Adrenal gland (tissue), 9 donors: ENCODE measurements at regions not wholly inside any gene's neighbourhood (a gene's known extent, or its start where the extent isn't known, plus 50 kb on each side); places are given as distances from the start of the nearest gene placed in this dataset.

Experiments
- DNase-seq, 7 donors: peaks; one replicate each; pipeline ENCODE4 v3.0.0-alpha.2; 2019 to 2020
- H3K27ac ChIP-seq, 5 donors: fragments of 200-600 bp; sonication (generic) in 4 of 5; 1 replicate in 3 of 5; 2 replicates in 2 of 5; pipeline versions ENCODE4 v1.5.1 to v1.8.0; 2016 to 2020; ENCODE audit warnings: mild to moderate bottlenecking in 1 of 5
- H3K27me3 ChIP-seq: fragments of 200-600 bp; 2 replicates; pipeline ENCODE4 v1.8.0; 2021
- H3K36me3 ChIP-seq, 2 donors: fragments of 200-600 bp; replicated peaks in 1 of 2; 1 replicate in 1 of 2; 2 replicates in 1 of 2; pipeline versions ENCODE4 v1.5.1 to v1.8.0; 2018 to 2022
- H3K4me1 ChIP-seq, 2 donors: fragments of 200-600 bp; replicated peaks in 1 of 2; 1 replicate in 1 of 2; 2 replicates in 1 of 2; pipeline versions ENCODE4 v1.5.1 to v1.8.0; 2018 to 2021
- H3K4me3 ChIP-seq, 4 donors: fragments of 200-600 bp; sonication (generic) in 3 of 4; one replicate each; pipeline ENCODE4 v1.5.1; 2016 to 2018
- H3K9me3 ChIP-seq, 3 donors: fragments of 200-600 bp; sonication (generic) in 1 of 3; replicated peaks in 1 of 3; 1 replicate in 2 of 3; 2 replicates in 1 of 3; pipeline versions ENCODE4 v1.5.1 to v1.8.0; 2016 to 2021
- POLR2A ChIP-seq, 2 donors: fragments of 450-650 bp; IDR thresholded peaks; one replicate each; pipeline ENCODE4 v1.6.1; 2017; ENCODE audit warnings: antibody characterized with exemption in 2 of 2, mild to moderate bottlenecking in 2 of 2, moderate library complexity in 1 of 2
- WGBS, 4 donors: extraction: QIAGEN DNeasy Blood & Tissue Kit in 2 of 4; methylation state at CpG; one replicate each; pipeline versions ENCODE4 v1.1.5 to v1.1.7; 2013 to 2017; 5-methylcytosine and 5-hydroxymethylcytosine counted together
- intact Hi-C, 2 donors: fragments of 100-400 bp; cut with DNase I; formaldehyde crosslinking; loops; one replicate each; pipeline versions ENCODE4 v1.14.1 to v1.15.0; 2022 to 2023
- TF ChIP-seq, protein P1 (sequence below), 6 experiments: fragments of 450-650 bp in 4 of 6; fragments of 200-600 bp in 2 of 6; sonication (generic) in 1 of 6; IDR thresholded peaks; 1 replicate in 5 of 6; 2 replicates in 1 of 6; pipeline versions ENCODE4 v1.5.1 to v1.8.0; 2016 to 2021; ENCODE audit warnings: antibody characterized with exemption in 6 of 6, mild to moderate bottlenecking in 2 of 6, moderate library complexity in 1 of 6
- donor health status: healthy with polysubstance abuse.
- donor health status: Bipolar disorder and iron deficiency.
- donor health status: DM: yes; HTN: yes; CAD: no.
- donor health status: DM: no; HTN: no; CAD: no.
- donor health status: DM: no; HTN: no; CAD: no.

DNA sequence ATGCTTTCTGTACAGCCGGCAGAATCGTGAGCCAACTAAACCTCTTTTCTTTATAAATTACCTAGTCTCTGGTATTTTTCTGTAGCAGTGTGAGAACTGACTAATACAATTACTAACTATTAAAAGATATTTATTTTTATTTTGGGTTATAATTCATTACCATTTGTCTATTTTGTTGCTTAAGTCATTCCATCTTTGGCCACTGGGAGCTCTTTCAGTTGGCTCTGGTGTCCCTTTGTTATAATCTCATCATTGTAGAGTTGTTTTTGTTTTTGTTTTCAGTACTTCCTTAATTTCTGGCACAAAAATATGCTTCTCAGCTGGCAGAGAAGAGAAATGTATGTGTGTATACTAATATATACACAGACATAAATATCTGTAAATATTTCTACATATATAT is 807.9 kb upstream of the MBL2 start:
- DNase-seq, result no peak
- no peak overlapping the region for H3K4me3 ChIP-seq
- H3K27ac ChIP-seq, result no peak overlapping the region
- intact Hi-C loops, result no loop called here
- H3K9me3 ChIP-seq, result no peaks in the 10 kb centered on the region
- 74 to 98% (median 89%) methylated on average over 2 of the region's 2 CpGs for WGBS, 4 donors
- H3K27me3 ChIP-seq, result no peaks in the 10 kb centered on the region
- no peak for TF ChIP-seq POLR2A (IDR thresholded peaks at IDR 0.05)
- TF ChIP-seq, protein P1, sequence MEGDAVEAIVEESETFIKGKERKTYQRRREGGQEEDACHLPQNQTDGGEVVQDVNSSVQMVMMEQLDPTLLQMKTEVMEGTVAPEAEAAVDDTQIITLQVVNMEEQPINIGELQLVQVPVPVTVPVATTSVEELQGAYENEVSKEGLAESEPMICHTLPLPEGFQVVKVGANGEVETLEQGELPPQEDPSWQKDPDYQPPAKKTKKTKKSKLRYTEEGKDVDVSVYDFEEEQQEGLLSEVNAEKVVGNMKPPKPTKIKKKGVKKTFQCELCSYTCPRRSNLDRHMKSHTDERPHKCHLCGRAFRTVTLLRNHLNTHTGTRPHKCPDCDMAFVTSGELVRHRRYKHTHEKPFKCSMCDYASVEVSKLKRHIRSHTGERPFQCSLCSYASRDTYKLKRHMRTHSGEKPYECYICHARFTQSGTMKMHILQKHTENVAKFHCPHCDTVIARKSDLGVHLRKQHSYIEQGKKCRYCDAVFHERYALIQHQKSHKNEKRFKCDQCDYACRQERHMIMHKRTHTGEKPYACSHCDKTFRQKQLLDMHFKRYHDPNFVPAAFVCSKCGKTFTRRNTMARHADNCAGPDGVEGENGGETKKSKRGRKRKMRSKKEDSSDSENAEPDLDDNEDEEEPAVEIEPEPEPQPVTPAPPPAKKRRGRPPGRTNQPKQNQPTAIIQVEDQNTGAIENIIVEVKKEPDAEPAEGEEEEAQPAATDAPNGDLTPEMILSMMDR (IDR thresholded peaks at IDR 0.05), result no peak
- H3K4me1 ChIP-seq, result no peaks in the 10 kb centered on the region
- H3K36me3 ChIP-seq, result no peaks in the 10 kb centered on the region

DNA sequence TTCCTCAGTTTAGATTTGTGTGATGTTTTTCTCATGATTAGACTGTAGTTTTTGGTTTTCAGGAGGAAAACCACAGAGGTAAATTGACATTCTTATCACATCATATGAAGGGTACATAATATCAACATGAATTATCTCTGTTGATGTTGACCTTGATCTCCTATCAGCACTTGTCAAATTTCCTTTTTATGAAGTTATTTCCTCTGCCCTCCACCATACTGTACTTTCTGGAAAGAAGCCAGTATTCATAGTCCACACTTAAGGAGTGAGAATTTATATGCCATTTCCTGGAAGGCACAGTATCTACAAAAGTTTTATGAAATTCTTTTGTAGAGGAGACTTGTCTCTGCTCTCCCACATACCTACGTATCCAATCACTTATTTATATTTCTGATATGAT is 807.2 kb upstream of the MBL2 start:
- H3K27me3 ChIP-seq, result no peaks in the 10 kb centered on the region
- TF ChIP-seq POLR2A (IDR thresholded peaks at IDR 0.05), result no peak
- TF ChIP-seq, protein P1 (IDR thresholded peaks at IDR 0.05), result no peak
- 46 to 70% (median 64%) methylated on average over 1 of the region's 1 CpG for WGBS, 4 donors
- H3K9me3 ChIP-seq, result no peaks in the 10 kb centered on the region
- H3K4me3 ChIP-seq, result no peak overlapping the region
- H3K36me3 ChIP-seq, result no peaks in the 10 kb centered on the region
- H3K27ac ChIP-seq, result no peak overlapping the region
- H3K4me1 ChIP-seq, result no peaks in the 10 kb centered on the region
- intact Hi-C loops, result no loop called here
- DNase-seq, result no peak

DNA sequence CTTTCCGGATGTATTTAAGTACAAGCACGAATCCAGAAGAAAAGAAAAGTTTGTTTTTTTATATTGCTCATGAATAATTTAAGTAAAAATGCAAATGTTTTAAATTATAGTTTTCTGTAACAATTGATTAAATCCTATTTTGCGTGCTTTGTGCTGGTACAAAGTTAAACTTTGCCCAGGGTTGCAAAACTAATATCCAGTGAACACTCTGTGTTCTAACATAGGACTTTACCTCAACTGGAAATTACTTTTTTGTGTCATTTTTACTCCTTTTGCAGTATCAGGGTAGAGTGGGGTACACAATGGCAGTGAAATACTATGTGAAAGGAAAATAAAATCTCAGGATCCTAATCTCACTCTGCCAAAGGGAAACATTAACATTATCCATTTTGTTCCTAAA is 801.4 kb upstream of the MBL2 start:
- Histone ChIP-seq H3K27me3 (no peaks in the 10 kb centered on the region), H3K4me1 (no peaks in the 10 kb centered on the region), H3K4me3 (no peak overlapping the region), H3K9me3 (no peaks in the 10 kb centered on the region), H3K36me3 (no peaks in the 10 kb centered on the region), H3K27ac (no peak overlapping the region)
- intact Hi-C loops, result no loop called here
- TF ChIP-seq, protein P1 (IDR thresholded peaks at IDR 0.05), result no peak
- no peak for TF ChIP-seq POLR2A (IDR thresholded peaks at IDR 0.05)
- no peak for DNase-seq
- WGBS, 4 donors, result 54 to 70% (median 60%) methylated on average over 3 of the region's 3 CpGs

DNA sequence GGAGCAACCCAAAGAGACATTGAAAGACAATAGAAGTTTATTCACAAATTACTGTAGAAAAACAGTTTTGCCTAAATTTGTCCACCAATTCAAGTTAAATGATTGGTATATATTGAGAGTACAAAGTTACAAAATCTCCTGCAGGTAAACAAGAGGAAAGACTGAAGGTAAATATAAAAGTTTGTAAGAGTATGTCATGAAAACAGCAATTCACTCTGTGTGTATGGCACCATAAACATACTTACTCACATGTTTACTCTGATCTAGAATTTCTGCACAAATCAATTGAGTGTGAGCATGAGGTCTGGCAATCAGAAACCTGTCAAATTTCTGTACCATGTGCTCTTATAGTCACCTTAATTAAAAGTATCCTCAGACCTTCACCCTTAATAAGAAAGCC is 800.9 kb upstream of the MBL2 start:
- H3K27ac ChIP-seq, result no peak overlapping the region
- H3K36me3 ChIP-seq, result no peaks in the 10 kb centered on the region
- H3K4me1 ChIP-seq, result no peaks in the 10 kb centered on the region
- no peaks in the 10 kb centered on the region for H3K27me3 ChIP-seq
- H3K9me3 ChIP-seq, result no peaks in the 10 kb centered on the region
- DNase-seq, result no peak
- no peak overlapping the region for H3K4me3 ChIP-seq
- no peak for TF ChIP-seq POLR2A (IDR thresholded peaks at IDR 0.05)
- TF ChIP-seq, protein P1 (IDR thresholded peaks at IDR 0.05), result no peak
- intact Hi-C loops, result no loop called here
